SIG-M5 treated with dmso at 0.1 percent for 504 hours (cell line): ENCODE measurements at regions not wholly inside any gene's neighbourhood (a gene's known extent, or its start where the extent isn't known, plus 50 kb on each side); places are given as distances from the start of the nearest gene placed in this dataset.
"Not testable (repeated sequence)": the region's sequence is repeated elsewhere in the genome, so short reads cannot be mapped to it uniquely, and the experiment has no call there.

Experiments used
- DNase-seq: peaks from one replicate; lab custom pipeline; 2025; ENCODE audit not compliant: unreplicated experiment; lab: John Stamatoyannopoulos, UW

GRCh38 chr9:710951-711745, 130.3 kb upstream of the DMRT1 start:
- no peak for DNase-seq

GRCh38 chr9:711761-712553, 129.5 kb upstream of the DMRT1 start:
- no peak for DNase-seq

GRCh38 chr9:712643-713042, 128.9 kb upstream of the DMRT1 start:
- DNase-seq: no peak

- DNase-seq: no peak
These were observed 128.4 kb upstream of the DMRT1 start for GRCh38 chr9:713091-713490.

- DNase-seq: no peak
These were observed 126.8 kb upstream of the DMRT1 start for GRCh38 chr9:714675-715074.

- DNase-seq: no peak
These were observed 126.2 kb upstream of the DMRT1 start for GRCh38 chr9:715300-715699.

- no peak for DNase-seq
These were observed 125.6 kb upstream of the DMRT1 start for GRCh38 chr9:715743-716400.

GRCh38 chr9:717722-718121, 123.8 kb upstream of the DMRT1 start:
- DNase-seq: no peak

- no peak for DNase-seq
These were observed 121.1 kb upstream of the DMRT1 start for GRCh38 chr9:720239-720881.

- DNase-seq: no peak
These were observed 119.0 kb upstream of the DMRT1 start for GRCh38 chr9:722388-722980.

GRCh38 chr9:724461-724860, 117.0 kb upstream of the DMRT1 start:
- DNase-seq: not testable (repeated sequence)

GRCh38 chr9:726005-726404, 115.5 kb upstream of the DMRT1 start:
- no peak for DNase-seq

- DNase-seq: no peak
These were observed 113.7 kb upstream of the DMRT1 start for GRCh38 chr9:727767-728166.

GRCh38 chr9:728535-728934, 113.0 kb upstream of the DMRT1 start:
- DNase-seq: no peak

- no peak for DNase-seq
These were observed 110.0 kb upstream of the DMRT1 start for GRCh38 chr9:731474-731873.

- DNase-seq: no peak
These were observed 106.5 kb upstream of the DMRT1 start for GRCh38 chr9:734831-735511.

GRCh38 chr9:737400-738120, 103.9 kb upstream of the DMRT1 start:
- no peak for DNase-seq

GRCh38 chr9:738209-738915, 103.1 kb upstream of the DMRT1 start:
- DNase-seq: peak; percentile 35

- no peak for DNase-seq
These were observed 102.1 kb upstream of the DMRT1 start for GRCh38 chr9:739362-739761.
